GM21360 (cell line): ENCODE measurements at regions not wholly inside any gene's neighbourhood (a gene's known extent, or its start where the extent isn't known, plus 50 kb on each side); places are given as distances from the start of the nearest gene placed in this dataset.

Source experiments
- ATAC-seq: cut with Tn5 transposase; IDR thresholded peaks from one replicate; pipeline ENCODE4 v1.9.1; 2021; ENCODE audit warnings: mild to moderate bottlenecking, moderate library complexity; ENCODE audit not compliant: unreplicated experiment

- no peak for ATAC-seq
Observed at GRCh38 chr13:106384516-106384915, 150.9 kb downstream of the EFNB2 start.

GRCh38 chr13:106383791-106384190 is 151.7 kb downstream of the EFNB2 start:
- no peak for ATAC-seq

- ATAC-seq, result no peak
Observed at GRCh38 chr13:106382534-106382933, 152.9 kb downstream of the EFNB2 start.

GRCh38 chr13:106381091-106381490 is 154.4 kb downstream of the EFNB2 start:
- ATAC-seq, result no peak

- ATAC-seq, result no peak
Observed at GRCh38 chr13:106377931-106378662, 157.4 kb downstream of the EFNB2 start.

GRCh38 chr13:106377341-106377740 is 158.1 kb downstream of the EFNB2 start:
- ATAC-seq, result no peak

GRCh38 chr13:106376401-106377112 is 158.9 kb downstream of the EFNB2 start:
- ATAC-seq, result no peak

- ATAC-seq, result no peak
Observed at GRCh38 chr13:106375085-106375484, 160.4 kb downstream of the EFNB2 start.

- ATAC-seq, result no peak
Observed at GRCh38 chr13:106374631-106375030, 160.8 kb downstream of the EFNB2 start.

- peak; percentile 73 for ATAC-seq
Observed at GRCh38 chr13:106373989-106374572, 161.4 kb downstream of the EFNB2 start.

- peak; percentile 60 for ATAC-seq
Observed at GRCh38 chr13:106373304-106373988, 162.0 kb downstream of the EFNB2 start.

GRCh38 chr13:106372199-106373155 is 163.0 kb downstream of the EFNB2 start:
- no peak for ATAC-seq

GRCh38 chr13:106371024-106371423 is 164.4 kb downstream of the EFNB2 start:
- no peak for ATAC-seq

- no peak for ATAC-seq
Observed at GRCh38 chr13:106369858-106370257, 165.6 kb downstream of the EFNB2 start.

- ATAC-seq, result no peak
Observed at GRCh38 chr13:106369091-106369490, 166.4 kb downstream of the EFNB2 start.

GRCh38 chr13:106367361-106367971 is 168.0 kb downstream of the EFNB2 start:
- ATAC-seq, result no peak

- ATAC-seq, result no peak
Observed at GRCh38 chr13:106362707-106363106, 172.8 kb downstream of the EFNB2 start.

- no peak for ATAC-seq
Observed at GRCh38 chr13:106361621-106362020, 173.8 kb downstream of the EFNB2 start.

GRCh38 chr13:106357198-106357597 is 178.3 kb downstream of the EFNB2 start:
- ATAC-seq, result no peak

- ATAC-seq, result no peak
Observed at GRCh38 chr13:106355866-106356265, 179.6 kb downstream of the EFNB2 start.
